NCI-H82 (cell line): ENCODE measurements at regions not wholly inside any gene's neighbourhood (a gene's known extent, or its start where the extent isn't known, plus 50 kb on each side); places are given as distances from the start of the nearest gene placed in this dataset.
"Not testable (repeated sequence)": the region's sequence is repeated elsewhere in the genome, so short reads cannot be mapped to it uniquely, and the experiment has no call there.

ENCODE experiments used
- DNase-seq: peaks from one replicate; lab custom pipeline; 2025; lab: John Stamatoyannopoulos, UW

GRCh38 chr12:124218650-124219049 lies 76.2 kb upstream of the RFLNA start:
- peak; percentile 71 for DNase-seq

DNA sequence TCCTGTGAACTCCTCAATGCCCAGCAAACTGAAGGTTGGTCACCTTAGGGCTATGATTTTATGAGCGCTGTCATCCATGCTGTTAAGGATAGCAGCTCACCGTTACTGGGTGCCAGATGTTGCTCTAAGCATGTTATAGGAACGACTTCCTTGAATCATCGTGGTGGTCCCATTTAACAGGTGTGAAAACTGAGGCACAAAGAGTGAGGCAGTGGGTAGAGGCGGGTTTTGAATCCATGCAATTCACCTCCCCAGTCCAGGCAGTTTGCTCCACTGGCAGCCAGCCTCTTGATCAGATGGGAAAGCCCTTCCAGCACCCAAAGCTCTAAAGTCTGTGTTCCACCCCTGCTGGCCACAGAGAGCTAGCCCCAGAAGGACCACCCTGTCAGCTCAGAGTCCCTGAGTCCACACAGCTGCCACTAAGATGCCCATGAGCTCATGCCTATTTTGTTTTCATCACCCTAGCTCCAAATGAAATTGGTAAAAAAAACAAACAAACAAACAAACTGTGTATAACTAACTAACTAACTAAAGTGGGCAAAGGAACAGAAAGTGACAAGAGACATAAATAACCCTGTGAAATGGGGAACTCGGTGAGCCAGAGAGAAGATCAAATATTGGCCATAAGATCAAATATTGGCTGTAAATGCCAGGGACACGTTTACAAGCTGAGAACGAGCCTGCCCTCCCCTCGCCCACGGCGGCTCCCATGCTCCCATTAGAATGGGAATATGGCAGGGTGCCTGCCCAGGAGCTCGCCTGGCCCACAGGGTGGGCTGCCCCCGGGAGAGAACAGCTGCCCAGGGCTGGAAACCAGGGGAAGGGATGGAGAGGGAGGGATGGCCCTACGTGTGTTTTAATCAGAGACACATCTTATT lies 72.3 kb upstream of the RFLNA start:
- no peak for DNase-seq

DNA sequence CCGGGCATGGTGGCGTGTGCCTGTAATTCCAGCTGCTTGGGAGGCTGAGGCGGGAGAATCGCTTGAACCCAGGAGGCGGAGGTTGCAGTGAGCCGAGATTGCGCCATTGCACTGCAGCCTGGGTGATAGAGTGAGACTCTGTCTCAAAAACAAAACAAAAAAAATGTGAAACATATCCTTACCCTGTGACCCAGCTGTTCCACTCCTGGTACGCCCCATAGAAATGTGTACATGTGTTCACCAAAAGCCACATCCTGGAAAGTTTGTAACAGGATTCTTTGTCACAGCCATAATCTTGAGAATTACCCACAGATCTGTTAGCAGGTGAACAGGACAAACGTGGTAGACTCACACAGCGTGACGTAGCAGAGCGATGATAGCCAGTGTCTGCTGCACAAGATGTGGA lies 71.2 kb upstream of the RFLNA start:
- DNase-seq = not testable (repeated sequence)

- no peak for DNase-seq
Measured at GRCh38 chr12:124224535-124225110, 70.3 kb upstream of the RFLNA start.

DNA sequence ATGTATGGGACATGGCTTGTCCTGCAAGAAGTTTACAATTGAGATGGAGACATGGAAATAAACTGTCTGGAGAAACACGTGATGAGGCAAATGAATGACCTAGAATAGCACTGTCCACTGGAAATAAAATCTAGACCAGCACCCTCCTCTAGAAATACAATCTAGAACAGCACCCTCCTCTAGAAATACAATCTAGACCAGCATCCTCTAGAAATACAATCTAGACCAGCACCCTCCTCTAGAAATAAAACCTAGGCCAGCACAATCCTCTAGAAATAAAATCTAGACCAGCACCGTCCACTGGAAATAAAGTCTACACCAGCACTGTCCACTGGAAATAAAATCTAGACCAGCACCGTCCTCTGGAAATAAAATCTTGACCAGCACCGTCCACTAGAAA lies 69.2 kb upstream of the RFLNA start:
- no peak for DNase-seq

- no peak for DNase-seq
Measured at GRCh38 chr12:124227951-124228711, 66.8 kb upstream of the RFLNA start.

DNA sequence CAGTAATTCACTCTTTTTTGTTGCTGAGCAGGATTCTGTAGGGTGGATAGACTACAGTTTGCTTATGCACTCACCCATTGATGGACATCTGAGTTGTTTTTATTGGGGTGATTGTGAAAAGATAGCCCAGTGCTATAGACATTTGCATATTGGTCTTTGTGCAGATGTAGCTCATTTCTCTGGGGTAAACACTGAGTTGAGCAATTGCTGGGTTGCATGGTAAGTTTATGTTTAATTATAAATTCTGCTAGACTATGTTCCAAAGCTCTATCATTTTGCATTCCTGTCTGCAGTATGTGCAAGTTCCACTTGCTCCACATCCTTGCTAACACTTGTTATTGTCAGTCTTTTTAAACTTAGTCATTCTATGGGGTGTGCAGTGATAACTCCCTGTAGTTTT lies 65.4 kb upstream of the RFLNA start:
- DNase-seq = no peak

GRCh38 chr12:124230117-124230757 lies 64.7 kb upstream of the RFLNA start:
- DNase-seq = no peak

GRCh38 chr12:124230789-124231188 lies 64.1 kb upstream of the RFLNA start:
- DNase-seq = no peak

GRCh38 chr12:124231980-124232653 lies 62.8 kb upstream of the RFLNA start:
- peak; percentile 97 for DNase-seq

- no peak for DNase-seq
Measured at GRCh38 chr12:124232654-124232987, 62.3 kb upstream of the RFLNA start.

GRCh38 chr12:124233041-124233796 lies 61.7 kb upstream of the RFLNA start:
- DNase-seq = no peak

GRCh38 chr12:124233846-124234640 lies 60.9 kb upstream of the RFLNA start:
- no peak for DNase-seq

GRCh38 chr12:124236625-124237031 lies 58.3 kb upstream of the RFLNA start:
- no peak for DNase-seq

DNA sequence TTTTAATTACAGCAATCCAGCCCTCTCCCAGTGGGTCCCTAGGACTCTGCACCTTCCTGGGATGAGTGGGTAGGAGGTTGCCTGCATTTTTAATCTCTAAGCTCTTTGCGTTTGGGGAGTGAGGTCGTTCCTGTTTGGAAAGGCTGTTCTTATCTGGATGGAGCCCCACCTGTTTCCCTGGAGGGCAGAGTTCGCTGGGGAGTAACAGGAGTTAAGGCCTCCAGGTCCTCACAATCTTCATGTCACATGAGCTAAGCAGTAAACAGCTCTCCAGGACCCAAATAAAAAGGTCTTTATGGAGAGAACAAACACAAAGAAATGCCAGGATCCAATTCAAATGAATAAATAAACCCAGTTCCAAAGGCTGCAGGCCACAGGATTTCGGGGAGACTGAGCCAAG lies 56.0 kb upstream of the RFLNA start:
- peak; percentile 52 for DNase-seq

- peak; percentile 93 for DNase-seq
Measured at GRCh38 chr12:124240493-124240892, 54.4 kb upstream of the RFLNA start.

DNA sequence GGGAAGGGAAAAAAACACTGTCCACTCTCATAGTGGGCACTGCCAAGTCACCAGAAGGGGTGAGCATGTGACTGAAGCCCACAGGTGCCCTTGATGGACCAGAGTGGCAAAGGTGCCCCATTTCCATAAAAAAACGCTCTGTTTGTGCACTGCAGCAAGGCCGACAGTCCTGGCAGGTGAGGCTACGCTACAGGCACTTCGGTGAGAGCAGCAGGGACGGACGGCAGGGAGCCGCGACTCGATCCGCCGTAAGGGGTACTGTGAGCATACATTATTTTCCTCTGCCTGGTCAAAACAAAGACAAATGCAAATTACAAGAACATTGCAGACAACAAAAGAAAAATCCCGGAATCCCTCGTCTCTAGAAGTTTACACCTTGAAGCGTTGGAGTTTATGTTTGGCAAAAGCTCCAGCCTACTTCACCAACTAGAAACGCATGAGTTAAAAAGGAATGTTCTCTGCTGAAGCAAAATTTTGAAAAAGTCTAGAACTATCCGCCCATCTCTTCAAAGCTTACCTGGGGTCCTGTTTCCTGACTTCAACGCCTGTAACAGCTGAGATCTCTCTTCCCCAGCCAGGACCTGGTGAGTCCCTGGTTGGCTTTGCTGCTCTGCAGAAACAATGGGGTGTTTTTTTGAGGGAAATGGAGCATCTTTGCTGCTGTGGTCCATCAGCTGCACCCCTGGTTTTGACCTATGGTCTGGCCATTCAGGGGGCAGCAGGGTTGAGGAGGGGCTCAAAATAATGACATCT lies 52.9 kb upstream of the RFLNA start:
- DNase-seq = no peak

DNA sequence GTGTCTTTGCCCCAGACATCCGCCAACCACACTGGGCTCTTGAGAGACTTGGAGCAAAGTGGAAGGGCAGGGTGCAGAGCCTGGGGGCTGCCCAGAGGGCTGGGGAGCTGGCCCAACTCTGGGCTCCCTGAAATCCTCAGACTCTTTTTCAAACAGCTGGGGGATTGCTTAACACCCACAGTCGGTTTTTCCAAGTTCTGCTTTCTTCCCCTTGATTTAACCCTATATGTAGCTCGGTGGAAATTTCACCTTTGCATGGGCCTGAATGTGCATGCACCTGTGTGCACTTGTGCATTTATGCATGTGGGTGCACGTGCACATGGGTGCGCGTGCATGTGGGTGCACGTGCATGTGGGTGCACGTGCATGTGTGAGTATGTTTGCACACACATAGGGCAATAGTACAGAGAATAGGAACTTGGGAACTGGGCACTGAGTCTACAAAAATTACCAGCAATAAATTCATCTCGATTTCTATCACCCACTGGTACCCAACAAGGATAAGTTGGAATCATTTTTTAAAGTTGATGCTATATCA lies 52.3 kb upstream of the RFLNA start:
- no peak for DNase-seq

GRCh38 chr12:124243936-124244335 lies 51.0 kb upstream of the RFLNA start:
- no peak for DNase-seq
